ENCODE measurements at regions not wholly inside any gene's neighbourhood (a gene's known extent, or its start where the extent isn't known, plus 50 kb on each side); places are given as distances from the start of the nearest gene placed in this dataset.

GRCh38 chr3:64806668-64807605 lies 119.1 kb upstream of the ADAMTS9 start:
- ChIA-PET POLR2A (no interaction called here), CTCF (no interaction called here)
- DNase-seq (ENCODE audit: low read depth, low spot score): no peak
- H3K4me3 ChIP-seq (ENCODE audit: low read depth, low read length): no peak overlapping the region
- TF ChIP-seq, protein P1, sequence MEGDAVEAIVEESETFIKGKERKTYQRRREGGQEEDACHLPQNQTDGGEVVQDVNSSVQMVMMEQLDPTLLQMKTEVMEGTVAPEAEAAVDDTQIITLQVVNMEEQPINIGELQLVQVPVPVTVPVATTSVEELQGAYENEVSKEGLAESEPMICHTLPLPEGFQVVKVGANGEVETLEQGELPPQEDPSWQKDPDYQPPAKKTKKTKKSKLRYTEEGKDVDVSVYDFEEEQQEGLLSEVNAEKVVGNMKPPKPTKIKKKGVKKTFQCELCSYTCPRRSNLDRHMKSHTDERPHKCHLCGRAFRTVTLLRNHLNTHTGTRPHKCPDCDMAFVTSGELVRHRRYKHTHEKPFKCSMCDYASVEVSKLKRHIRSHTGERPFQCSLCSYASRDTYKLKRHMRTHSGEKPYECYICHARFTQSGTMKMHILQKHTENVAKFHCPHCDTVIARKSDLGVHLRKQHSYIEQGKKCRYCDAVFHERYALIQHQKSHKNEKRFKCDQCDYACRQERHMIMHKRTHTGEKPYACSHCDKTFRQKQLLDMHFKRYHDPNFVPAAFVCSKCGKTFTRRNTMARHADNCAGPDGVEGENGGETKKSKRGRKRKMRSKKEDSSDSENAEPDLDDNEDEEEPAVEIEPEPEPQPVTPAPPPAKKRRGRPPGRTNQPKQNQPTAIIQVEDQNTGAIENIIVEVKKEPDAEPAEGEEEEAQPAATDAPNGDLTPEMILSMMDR (IDR thresholded peaks at IDR 0.05; ENCODE audit: insufficient read depth, low read length, missing control alignments): no peak

DNA sequence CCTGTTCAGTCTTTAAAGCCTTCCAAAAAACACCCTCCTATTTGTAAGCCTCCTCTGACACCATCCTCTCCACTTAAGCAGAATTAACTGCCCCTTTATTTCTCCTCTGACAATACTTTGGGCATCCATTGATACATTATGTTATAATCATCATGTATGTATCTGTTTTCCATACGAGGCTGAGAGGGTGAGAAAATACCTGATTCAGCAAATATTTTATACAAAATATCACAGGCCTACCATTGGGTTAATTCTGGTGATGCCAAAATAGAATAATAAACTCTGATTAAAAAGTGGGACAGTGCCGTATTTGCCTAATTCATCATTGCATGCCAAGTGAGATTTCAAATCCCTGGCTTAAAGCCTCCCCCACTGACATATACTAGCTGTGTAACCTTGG lies 118.2 kb upstream of the ADAMTS9 start:
- ChIA-PET CTCF (no interaction called here), POLR2A (no interaction called here)
- no peak for DNase-seq (ENCODE audit: low read depth, low spot score)
- TF ChIP-seq, protein P1 (IDR thresholded peaks at IDR 0.05; ENCODE audit: insufficient read depth, low read length, missing control alignments): no peak
- H3K4me3 ChIP-seq (ENCODE audit: low read depth, low read length): no peak overlapping the region

DNA sequence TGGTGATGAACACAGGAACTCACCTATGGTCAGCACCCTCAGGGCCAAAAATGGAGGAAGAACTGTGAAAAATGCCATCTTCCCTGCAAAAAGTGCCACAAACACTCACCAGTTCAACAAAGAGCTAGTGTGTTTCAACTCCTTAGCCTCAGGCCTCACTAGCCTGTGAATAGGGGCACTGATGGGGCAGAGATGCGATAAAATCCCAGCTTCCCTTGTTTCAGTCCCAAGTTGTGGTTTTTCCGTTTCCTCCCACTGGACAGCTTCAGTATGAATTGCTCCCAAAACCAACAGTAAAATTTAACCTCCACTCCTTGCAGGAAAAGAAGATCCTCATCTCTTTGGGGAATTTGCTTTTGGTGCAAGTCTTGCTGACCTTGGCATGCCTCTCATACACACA lies 117.4 kb upstream of the ADAMTS9 start:
- DNase-seq (ENCODE audit: low read depth, low spot score): no peak
- ChIA-PET POLR2A (no interaction called here), CTCF (no interaction called here)
- no peak overlapping the region for H3K4me3 ChIP-seq (ENCODE audit: low read depth, low read length)
- TF ChIP-seq, protein P1 (IDR thresholded peaks at IDR 0.05; ENCODE audit: insufficient read depth, low read length, missing control alignments): no peak

- POLR2A ChIA-PET: no interaction called here
- H3K4me3 ChIP-seq (ENCODE audit: low read depth, low read length): no peak overlapping the region
- DNase-seq (ENCODE audit: low read depth, low spot score): no peak
- CTCF ChIA-PET: no interaction called here
- TF ChIP-seq, protein P1 (IDR thresholded peaks at IDR 0.05; ENCODE audit: insufficient read depth, low read length, missing control alignments): no peak
Observed at GRCh38 chr3:64803469-64803868, 115.7 kb upstream of the ADAMTS9 start.

DNA sequence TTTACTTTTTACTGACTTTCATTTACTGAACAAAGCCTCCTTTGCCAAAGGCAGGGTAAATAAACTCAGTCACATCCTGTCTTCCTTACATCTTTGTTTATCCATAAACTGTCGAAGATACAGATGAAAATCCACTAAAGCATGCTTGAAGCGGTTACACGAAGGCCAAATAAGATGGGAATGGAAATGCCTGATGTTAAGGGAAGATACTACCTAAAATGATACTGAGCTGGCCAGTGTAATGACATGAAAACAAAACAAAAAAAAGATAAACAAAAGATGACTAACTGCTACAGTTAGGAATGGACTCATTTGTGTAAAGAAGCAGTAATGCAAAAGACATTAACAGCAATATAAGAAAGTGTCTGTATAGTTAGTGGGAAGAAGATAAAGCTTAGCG lies 114.7 kb upstream of the ADAMTS9 start:
- TF ChIP-seq, protein P1 (IDR thresholded peaks at IDR 0.05; ENCODE audit: insufficient read depth, low read length, missing control alignments): no peak
- DNase-seq (ENCODE audit: low read depth, low spot score): no peak
- CTCF ChIA-PET: no interaction called here
- H3K4me3 ChIP-seq (ENCODE audit: low read depth, low read length): no peak overlapping the region
- POLR2A ChIA-PET: no interaction called here

DNA sequence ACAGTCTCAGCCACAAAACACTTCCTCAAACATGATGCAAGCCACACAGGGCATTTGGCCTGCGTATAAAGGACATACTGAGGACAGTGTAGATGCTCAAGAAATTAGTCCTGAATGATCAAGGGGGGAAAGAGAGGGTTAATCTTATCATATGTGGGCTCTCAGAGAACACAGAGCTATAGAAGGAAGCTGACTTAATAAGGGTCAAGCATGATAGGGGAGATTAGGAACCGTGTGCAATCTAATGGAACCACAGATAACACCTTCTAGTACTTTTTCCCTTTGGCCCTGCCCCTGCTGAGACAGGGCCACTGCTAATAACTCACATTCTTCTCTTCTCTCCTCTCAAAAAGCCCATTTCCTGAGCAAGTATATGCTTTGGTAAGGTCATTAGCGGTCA lies 114.1 kb upstream of the ADAMTS9 start:
- TF ChIP-seq, protein P1 (IDR thresholded peaks at IDR 0.05; ENCODE audit: insufficient read depth, low read length, missing control alignments): no peak
- H3K4me3 ChIP-seq (ENCODE audit: low read depth, low read length): no peak overlapping the region
- DNase-seq (ENCODE audit: low read depth, low spot score): no peak
- CTCF ChIA-PET: no interaction called here
- POLR2A ChIA-PET: no interaction called here

All from AG04449 (cell line).